H9 (cell line): ENCODE measurements at regions not wholly inside any gene's neighbourhood (a gene's known extent, or its start where the extent isn't known, plus 50 kb on each side); places are given as distances from the start of the nearest gene placed in this dataset.

Experiments
- DNase-seq: peaks from one replicate; pipeline ENCODE4 v3.0.0-alpha.2; 2017
- H2AFZ ChIP-seq: one replicate; pipeline ENCODE4 v1.6.1; 2013; ENCODE audit warnings: mild to moderate bottlenecking, low read length, control low read depth, moderate library complexity
- H2AK5ac ChIP-seq: 2 replicates; pipeline ENCODE4 v1.6.1; 2013; ENCODE audit warnings: low read length, control low read depth, mixed read lengths; ENCODE audit not compliant: insufficient read length
- H2BK120ac ChIP-seq: one replicate; pipeline ENCODE4 v1.6.1; 2013; ENCODE audit warnings: low read depth, mild to moderate bottlenecking, low read length, control low read depth, inconsistent platforms; ENCODE audit not compliant: poor library complexity, severe bottlenecking
- H2BK12ac ChIP-seq: 2 replicates; pipeline ENCODE4 v1.6.1; 2013; ENCODE audit warnings: low read length, control low read depth, mixed read lengths, low read depth; ENCODE audit not compliant: insufficient read length
- H2BK15ac ChIP-seq: 2 replicates; pipeline ENCODE4 v1.6.1; 2013; ENCODE audit warnings: low read depth, low read length, control low read depth
- H2BK20ac ChIP-seq: one replicate; pipeline ENCODE4 v1.6.1; 2013; ENCODE audit warnings: low read depth, mild to moderate bottlenecking, low read length, control low read depth, inconsistent platforms; ENCODE audit not compliant: poor library complexity, severe bottlenecking
- H2BK5ac ChIP-seq: 2 replicates; pipeline ENCODE4 v1.6.1; 2013; ENCODE audit warnings: low read length, control low read depth, mixed read lengths; ENCODE audit not compliant: insufficient read length
- H3K14ac ChIP-seq: 2 replicates; pipeline ENCODE4 v1.6.1; 2013; ENCODE audit warnings: low read length, control low read depth; ENCODE audit not compliant: insufficient read depth
- H3K18ac ChIP-seq: 2 replicates; pipeline ENCODE4 v1.6.1; 2013; ENCODE audit warnings: low read depth, mild to moderate bottlenecking, mixed read lengths, low read length, control low read depth; ENCODE audit not compliant: insufficient read length
- H3K23ac ChIP-seq: 2 replicates; pipeline ENCODE4 v1.6.1; 2013; ENCODE audit warnings: low read length, control low read depth, mixed read lengths, low read depth; ENCODE audit not compliant: insufficient read length
- H3K23me2 ChIP-seq: 2 replicates; pipeline ENCODE4 v1.6.1; 2013; ENCODE audit warnings: low read depth, mild to moderate bottlenecking, mixed read lengths, low read length, control low read depth; ENCODE audit not compliant: insufficient read length, poor library complexity, severe bottlenecking
- H3K27ac ChIP-seq: 2 replicates; pipeline ENCODE4 v1.5.1; 2013; ENCODE audit warnings: low read length, control low read depth, mixed read lengths, low read depth; ENCODE audit not compliant: insufficient read length
- H3K27me3 ChIP-seq: 2 replicates; pipeline ENCODE4 v1.6.1; 2013; ENCODE audit warnings: low read length, control low read depth, inconsistent platforms; ENCODE audit not compliant: insufficient read depth
- H3K4ac ChIP-seq: 2 replicates; pipeline ENCODE4 v1.6.1; 2013; ENCODE audit warnings: low read depth, mild to moderate bottlenecking, control low read depth, inconsistent platforms, low read length, moderate library complexity
- H3K4me1 ChIP-seq: 2 replicates; pipeline ENCODE4 v1.6.1; 2013; ENCODE audit warnings: low read length, control low read depth, inconsistent platforms; ENCODE audit not compliant: insufficient read depth
- H3K4me2 ChIP-seq: 2 replicates; pipeline ENCODE4 v1.6.1; 2013; ENCODE audit warnings: low read length, control low read depth, mixed read lengths; ENCODE audit not compliant: insufficient read length, insufficient read depth
- H3K56ac ChIP-seq: 2 replicates; pipeline ENCODE4 v1.6.1; 2013; ENCODE audit warnings: low read depth, mild to moderate bottlenecking, mixed read lengths, low read length, control low read depth; ENCODE audit not compliant: insufficient read length
- H3K79me1 ChIP-seq: 2 replicates; pipeline ENCODE4 v1.6.1; 2013; ENCODE audit warnings: low read depth, mild to moderate bottlenecking, moderate library complexity, low read length, control low read depth, inconsistent platforms; ENCODE audit not compliant: insufficient read depth, poor library complexity, severe bottlenecking
- H3K79me2 ChIP-seq: 2 replicates; pipeline ENCODE4 v1.6.1; 2013; ENCODE audit warnings: low read length, control low read depth, inconsistent platforms; ENCODE audit not compliant: insufficient read depth
- H3K9ac ChIP-seq: 2 replicates; pipeline ENCODE4 v1.6.1; 2013; ENCODE audit warnings: low read length, control low read depth, mixed read lengths; ENCODE audit not compliant: insufficient read length; ENCODE audit errors: extremely low read depth
- H3K9me3 ChIP-seq: one replicate; pipeline ENCODE4 v1.6.1; 2013; ENCODE audit warnings: low read depth, low read length, inconsistent platforms; ENCODE audit not compliant: control insufficient read depth
- H3T11ph ChIP-seq: one replicate; pipeline ENCODE4 v1.6.1; 2013; ENCODE audit warnings: mild to moderate bottlenecking, low read length, control low read depth, inconsistent platforms
- H4K20me1 ChIP-seq: one replicate; pipeline ENCODE4 v1.6.1; 2013; ENCODE audit not compliant: control insufficient read depth, insufficient read length, insufficient read depth
- H4K5ac ChIP-seq: 2 replicates; pipeline ENCODE4 v1.6.1; 2013; ENCODE audit warnings: low read depth, mild to moderate bottlenecking, mixed read lengths, low read length, control low read depth; ENCODE audit not compliant: insufficient read length
- H4K8ac ChIP-seq: replicated peaks from 2 replicates; pipeline ENCODE4 v1.6.1; 2013; ENCODE audit warnings: low read length, control low read depth, mixed read lengths, low read depth; ENCODE audit not compliant: insufficient read length
- H4K91ac ChIP-seq: 2 replicates; pipeline ENCODE4 v1.6.1; 2013; ENCODE audit warnings: low read depth, mild to moderate bottlenecking, moderate library complexity, mixed read lengths, low read length, control low read depth; ENCODE audit not compliant: insufficient read length
- H3K27ac Mint-ChIP-seq, 3 experiments: 2 replicates in 2 of 3; 3 replicates in 1 of 3; pipeline ENCODE4 v1.8.0; 2020 to 2021; ENCODE audit warnings: mixed read lengths in 3 of 3, mild to moderate bottlenecking in 1 of 3, moderate library complexity in 1 of 3
- H3K27me3 Mint-ChIP-seq: 2 replicates; pipeline ENCODE4 v1.8.0; 2021; ENCODE audit warnings: low read depth, mild to moderate bottlenecking, moderate library complexity, mixed read lengths
- H3K36me3 Mint-ChIP-seq, 3 experiments: 2 replicates in 2 of 3; 3 replicates in 1 of 3; pipeline ENCODE4 v1.8.0; 2020 to 2021; ENCODE audit warnings: low read depth in 3 of 3, mixed read lengths in 3 of 3; ENCODE audit not compliant: insufficient read depth in 1 of 3
- H3K4me1 Mint-ChIP-seq, 2 experiments: 2 replicates each; pipeline ENCODE4 v1.8.0; 2020; ENCODE audit warnings: mixed read lengths in 2 of 2
- H3K4me3 Mint-ChIP-seq, 2 experiments: 2 replicates in 1 of 2; 3 replicates in 1 of 2; pipeline ENCODE4 v1.8.0; 2020 to 2021; ENCODE audit warnings: mild to moderate bottlenecking in 2 of 2, mixed read lengths in 2 of 2, moderate library complexity in 1 of 2
- H3K9me3 Mint-ChIP-seq, 2 experiments: 2 replicates in 1 of 2; 3 replicates in 1 of 2; pipeline ENCODE4 v1.8.0; 2020; ENCODE audit warnings: mild to moderate bottlenecking in 2 of 2, mixed read lengths in 2 of 2, moderate library complexity in 1 of 2
- WGBS: extraction: QIAGEN DNeasy Blood & Tissue Kit; methylation state at CpG from one replicate; pipeline ENCODE4 v1.1.7; 2013; ENCODE audit warnings: missing lambda C conversion rate, low lambda C conversion rate, mixed read lengths; ENCODE audit not compliant: insufficient read length; ENCODE audit errors: extremely low coverage; 5-methylcytosine and 5-hydroxymethylcytosine counted together
- TF ChIP-seq, protein P1 (sequence below): fragments of 200-600 bp; sonication (generic); conservative IDR thresholded peaks from 3 replicates; pipeline ENCODE4 v1.8.0; 2021; ENCODE audit warnings: antibody characterized with exemption, mild to moderate bottlenecking

- Histone ChIP-seq H4K20me1 (no peaks in the 10 kb centered on the region), H2BK5ac (no peak overlapping the region), H2BK15ac (no peak overlapping the region), H2BK12ac (no peak overlapping the region), H3K4me2 (no peak overlapping the region), H2BK120ac (no peak overlapping the region), H3K18ac (no peak overlapping the region), H3K4ac (no peak overlapping the region), H3T11ph (no peak overlapping the region), H3K23ac (no peak overlapping the region), H2AK5ac (no peak overlapping the region), H3K27ac (no peak overlapping the region), H3K9ac (no peak overlapping the region), H3K27me3 (peaks cover under 1% of the 10 kb centered on the region; the same call in 1 of the 2 replicates), H3K9me3 (no peaks in the 10 kb centered on the region), H3K79me2 (no peaks in the 10 kb centered on the region), H3K4me1 (peaks cover 2% of the 10 kb centered on the region; the same call in 1 of the 2 replicates), H3K56ac (no peak overlapping the region), H4K5ac (no peak overlapping the region), H3K14ac (no peak overlapping the region), H4K8ac (no peak overlapping the region), H2BK20ac (no peak overlapping the region), H3K79me1 (no peaks in the 10 kb centered on the region), H3K23me2 (no peaks in the 10 kb centered on the region), H2AFZ (no peak overlapping the region), H4K91ac (no peak overlapping the region)
- peaks cover 2% of the 10 kb centered on the region in 2 experiments; a peak in 2 of 5 replicates for H3K9me3 Mint-ChIP-seq
- H3K4me1 Mint-ChIP-seq = peaks cover 30 to 42% of the 10 kb centered on the region in 2 experiments
- H3K27me3 Mint-ChIP-seq = peaks cover 64% of the 10 kb centered on the region
- no CpG with 5 or more reads among the region's 4 CpGs for WGBS
- no peak overlapping the region for H3K27ac Mint-ChIP-seq
- H3K4me3 Mint-ChIP-seq = no peak overlapping the region
- TF ChIP-seq, protein P1, sequence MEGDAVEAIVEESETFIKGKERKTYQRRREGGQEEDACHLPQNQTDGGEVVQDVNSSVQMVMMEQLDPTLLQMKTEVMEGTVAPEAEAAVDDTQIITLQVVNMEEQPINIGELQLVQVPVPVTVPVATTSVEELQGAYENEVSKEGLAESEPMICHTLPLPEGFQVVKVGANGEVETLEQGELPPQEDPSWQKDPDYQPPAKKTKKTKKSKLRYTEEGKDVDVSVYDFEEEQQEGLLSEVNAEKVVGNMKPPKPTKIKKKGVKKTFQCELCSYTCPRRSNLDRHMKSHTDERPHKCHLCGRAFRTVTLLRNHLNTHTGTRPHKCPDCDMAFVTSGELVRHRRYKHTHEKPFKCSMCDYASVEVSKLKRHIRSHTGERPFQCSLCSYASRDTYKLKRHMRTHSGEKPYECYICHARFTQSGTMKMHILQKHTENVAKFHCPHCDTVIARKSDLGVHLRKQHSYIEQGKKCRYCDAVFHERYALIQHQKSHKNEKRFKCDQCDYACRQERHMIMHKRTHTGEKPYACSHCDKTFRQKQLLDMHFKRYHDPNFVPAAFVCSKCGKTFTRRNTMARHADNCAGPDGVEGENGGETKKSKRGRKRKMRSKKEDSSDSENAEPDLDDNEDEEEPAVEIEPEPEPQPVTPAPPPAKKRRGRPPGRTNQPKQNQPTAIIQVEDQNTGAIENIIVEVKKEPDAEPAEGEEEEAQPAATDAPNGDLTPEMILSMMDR = no peak
- H3K36me3 Mint-ChIP-seq = peaks cover 0 to 2% (median 0%) of the 10 kb centered on the region in 3 experiments; a peak in 1 of 7 replicates
- DNase-seq = no peak
Observed at GRCh38 chr9:96044401-96044800, 168.9 kb downstream of the ERCC6L2 start.
